GM21737 (cell line): ENCODE measurements at regions not wholly inside any gene's neighbourhood (a gene's known extent, or its start where the extent isn't known, plus 50 kb on each side); places are given as distances from the start of the nearest gene placed in this dataset.
"Not testable (repeated sequence)": the region's sequence is repeated elsewhere in the genome, so short reads cannot be mapped to it uniquely, and the experiment has no call there.

ENCODE experiments used
- ATAC-seq: cut with Tn5 transposase; IDR thresholded peaks from one replicate; pipeline ENCODE4 v1.9.1; 2021; ENCODE audit warnings: mild to moderate bottlenecking, moderate library complexity; ENCODE audit not compliant: unreplicated experiment

GRCh38 chr1:120941066-120941465 is 51.5 kb downstream of the PPIAL4A start:
- not testable (repeated sequence) for ATAC-seq

GRCh38 chr1:120941836-120942217 is 52.3 kb downstream of the PPIAL4A start:
- not testable (repeated sequence) for ATAC-seq

GRCh38 chr1:120942218-120942944 is 52.8 kb downstream of the PPIAL4A start:
- ATAC-seq, result peak; percentile 65

GRCh38 chr1:120942945-120943319 is 53.4 kb downstream of the PPIAL4A start:
- ATAC-seq, result not testable (repeated sequence)

- ATAC-seq, result not testable (repeated sequence)
Observed at GRCh38 chr1:120944691-120945090, 55.1 kb downstream of the PPIAL4A start.

- ATAC-seq, result not testable (repeated sequence)
Observed at GRCh38 chr1:120945122-120945521, 55.6 kb downstream of the PPIAL4A start.

- not testable (repeated sequence) for ATAC-seq
Observed at GRCh38 chr1:120947114-120947513, 57.5 kb downstream of the PPIAL4A start.

- ATAC-seq, result not testable (repeated sequence)
Observed at GRCh38 chr1:120949724-120950123, 60.2 kb downstream of the PPIAL4A start.

GRCh38 chr1:120950633-120951032 is 61.1 kb downstream of the PPIAL4A start:
- not testable (repeated sequence) for ATAC-seq

- not testable (repeated sequence) for ATAC-seq
Observed at GRCh38 chr1:120951100-120951499, 61.5 kb downstream of the PPIAL4A start.

GRCh38 chr1:120952207-120952870 is 62.8 kb downstream of the PPIAL4A start:
- ATAC-seq, result not testable (repeated sequence)

GRCh38 chr1:120952871-120953265 is 63.3 kb downstream of the PPIAL4A start:
- ATAC-seq, result not testable (repeated sequence)

- ATAC-seq, result no peak
Observed at GRCh38 chr1:120954736-120955135, 65.2 kb downstream of the PPIAL4A start.

- not testable (repeated sequence) for ATAC-seq
Observed at GRCh38 chr1:120955961-120956360, 66.4 kb downstream of the PPIAL4A start.

GRCh38 chr1:120966018-120966417 is 76.4 kb downstream of the PPIAL4A start:
- ATAC-seq, result not testable (repeated sequence)

GRCh38 chr1:120972863-120973262 is 83.3 kb downstream of the PPIAL4A start:
- ATAC-seq, result not testable (repeated sequence)

GRCh38 chr1:120973836-120974235 is 84.3 kb downstream of the PPIAL4A start:
- ATAC-seq, result not testable (repeated sequence)

GRCh38 chr1:120977279-120977678 is 87.7 kb downstream of the PPIAL4A start:
- ATAC-seq, result not testable (repeated sequence)

GRCh38 chr1:120981489-120982094 is 92.0 kb downstream of the PPIAL4A start:
- not testable (repeated sequence) for ATAC-seq

GRCh38 chr1:120994614-120995013 is 105.0 kb downstream of the PPIAL4A start:
- ATAC-seq, result not testable (repeated sequence)

- ATAC-seq, result not testable (repeated sequence)
Observed at GRCh38 chr1:120995025-120995424, 105.5 kb downstream of the PPIAL4A start.
